AG04449 (cell line): ENCODE measurements at regions not wholly inside any gene's neighbourhood (a gene's known extent, or its start where the extent isn't known, plus 50 kb on each side); places are given as distances from the start of the nearest gene placed in this dataset.

Source experiments
- CTCF ChIA-PET: fragments of 350-600 bp; formaldehyde crosslinking; extraction: SDS; loops from one replicate; lab custom pipeline; 2021; ENCODE audit warnings: antibody characterized with exemption; lab: Yijun Ruan, JAX
- POLR2A ChIA-PET: fragments of 400-600, 350-600 bp; formaldehyde crosslinking; extraction: SDS; loops from one replicate; lab custom pipeline; 2020; ENCODE audit warnings: antibody characterized with exemption, inconsistent platforms; lab: Yijun Ruan, JAX
- DNase-seq: peaks from one replicate; pipeline ENCODE4 v3.0.0-alpha.2; 2010; ENCODE audit warnings: low read depth, low spot score
- H3K4me3 ChIP-seq: 2 replicates; pipeline ENCODE4 v1.5.1; 2011; ENCODE audit warnings: low read depth, mild to moderate bottlenecking, control low read depth, low read length
- CTCF ChIP-seq: IDR thresholded peaks from one replicate; pipeline ENCODE4 v1.5.1; 2011; ENCODE audit warnings: mild to moderate bottlenecking, moderate library complexity, low read length, control low read depth, inconsistent platforms; ENCODE audit not compliant: insufficient read depth; ENCODE audit errors: missing control alignments

- ChIA-PET POLR2A (no interaction called here), CTCF (no interaction called here)
- no peak for TF ChIP-seq CTCF
- H3K4me3 ChIP-seq, result no peak overlapping the region
- DNase-seq, result no peak
Observed at GRCh38 chr14:81826081-81826480, 292.4 kb upstream of the SEL1L start.

GRCh38 chr14:81829447-81829846 lies 295.8 kb upstream of the SEL1L start:
- no peak for DNase-seq
- ChIA-PET POLR2A (no interaction called here), CTCF (no interaction called here)
- no peak overlapping the region for H3K4me3 ChIP-seq
- no peak for TF ChIP-seq CTCF

- TF ChIP-seq CTCF, result no peak
- ChIA-PET CTCF (no interaction called here), POLR2A (no interaction called here)
- no peak for DNase-seq
- no peak overlapping the region for H3K4me3 ChIP-seq
Observed at GRCh38 chr14:81831128-81831820, 297.6 kb upstream of the SEL1L start.

GRCh38 chr14:81834308-81834707 lies 300.7 kb upstream of the SEL1L start:
- no peak for TF ChIP-seq CTCF
- CTCF ChIA-PET, result no interaction called here
- no peak for DNase-seq

GRCh38 chr14:81837304-81837703 lies 303.7 kb upstream of the SEL1L start:
- DNase-seq, result no peak
- H3K4me3 ChIP-seq, result no peak overlapping the region
- TF ChIP-seq CTCF, result no peak
- ChIA-PET POLR2A (no interaction called here), CTCF (no interaction called here)

More at GRCh38 chr14:81834308-81834707, 300.7 kb upstream of the SEL1L start:
- POLR2A ChIA-PET, result no interaction called here
- no peak overlapping the region for H3K4me3 ChIP-seq

GRCh38 chr14:81839056-81839455 lies 305.4 kb upstream of the SEL1L start:
- no peak for TF ChIP-seq CTCF
- ChIA-PET CTCF (no interaction called here), POLR2A (no interaction called here)
- no peak for DNase-seq
- no peak overlapping the region for H3K4me3 ChIP-seq
